ENCODE measurements at regions not wholly inside any gene's neighbourhood (a gene's known extent, or its start where the extent isn't known, plus 50 kb on each side); places are given as distances from the start of the nearest gene placed in this dataset.

DNA sequence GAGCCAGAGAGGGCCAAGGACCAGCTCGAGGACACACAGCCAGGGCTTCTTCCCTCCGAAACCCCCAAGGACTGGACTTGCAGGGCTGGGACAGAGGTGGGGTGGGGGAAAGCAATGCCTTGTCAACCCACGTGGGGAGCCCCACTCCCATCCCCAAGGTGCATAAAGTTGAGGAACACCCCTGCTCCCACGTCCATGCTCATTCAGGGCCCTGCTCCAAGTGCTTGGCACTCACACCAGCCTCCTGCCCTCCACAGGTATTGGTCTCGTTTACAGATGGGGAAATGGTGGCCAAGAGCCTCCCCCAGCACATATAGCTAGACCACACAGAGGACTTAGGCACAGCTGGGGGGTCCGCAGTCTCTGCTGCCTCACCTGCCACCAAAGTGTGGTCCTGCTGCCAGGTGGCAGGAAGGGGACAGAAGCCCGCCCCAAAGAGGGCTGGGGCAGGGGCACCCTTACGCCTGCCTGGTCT is 50.5 kb upstream of the CSPG4 start:
- no peak overlapping the region for H3K27ac ChIP-seq (ENCODE audit: low read depth, low read length)
- H3K4me1 ChIP-seq (ENCODE audit: control insufficient read depth, insufficient read depth, low read length), result no peaks in the 10 kb centered on the region
- H3K9me3 ChIP-seq (ENCODE audit: control insufficient read depth, insufficient read depth, low read depth, low read length), result no peaks in the 10 kb centered on the region
- H3K4me3 ChIP-seq (ENCODE audit: low read depth, low read length), result no peak overlapping the region
- H3K9ac ChIP-seq (ENCODE audit: low read length), result no peak overlapping the region
- no peaks in the 10 kb centered on the region for H3K36me3 ChIP-seq (ENCODE audit: control insufficient read depth, insufficient read depth, low read length)
- H3K27me3 ChIP-seq (ENCODE audit: control insufficient read depth, insufficient read depth, low read length), result no peaks in the 10 kb centered on the region

Measured in HUES6 (cell line).